Neural cell (in vitro differentiated cells): ENCODE measurements at regions not wholly inside any gene's neighbourhood (a gene's known extent, or its start where the extent isn't known, plus 50 kb on each side); places are given as distances from the start of the nearest gene placed in this dataset.

Source experiments
- EZH2 ChIP-seq: fragments of 200-600, 300-800 bp; shearing (Covaris generic), sonication (generic); IDR thresholded peaks from 2 replicates; pipeline ENCODE4 v1.6.1; 2014; ENCODE audit warnings: antibody characterized with exemption, low read length, borderline replicate concordance, mild to moderate bottlenecking; ENCODE audit not compliant: insufficient read depth, poor library complexity, severe bottlenecking
- SMC3 ChIP-seq: fragments of 450-650 bp; conservative IDR thresholded peaks from 2 replicates; pipeline ENCODE4 v1.6.1; 2014; ENCODE audit warnings: antibody characterized with exemption, mild to moderate bottlenecking, moderate library complexity; ENCODE audit not compliant: poor library complexity
- TF ChIP-seq, protein P1 (sequence below): fragments of 450-650 bp; IDR thresholded peaks from 2 replicates; pipeline ENCODE4 v1.5.1; 2014; ENCODE audit warnings: antibody characterized with exemption, mild to moderate bottlenecking, moderate library complexity; ENCODE audit not compliant: poor library complexity, severe bottlenecking

GRCh38 chr10:106378251-106378650 is 786.3 kb downstream of the SORCS1 start:
- TF ChIP-seq, protein P1, sequence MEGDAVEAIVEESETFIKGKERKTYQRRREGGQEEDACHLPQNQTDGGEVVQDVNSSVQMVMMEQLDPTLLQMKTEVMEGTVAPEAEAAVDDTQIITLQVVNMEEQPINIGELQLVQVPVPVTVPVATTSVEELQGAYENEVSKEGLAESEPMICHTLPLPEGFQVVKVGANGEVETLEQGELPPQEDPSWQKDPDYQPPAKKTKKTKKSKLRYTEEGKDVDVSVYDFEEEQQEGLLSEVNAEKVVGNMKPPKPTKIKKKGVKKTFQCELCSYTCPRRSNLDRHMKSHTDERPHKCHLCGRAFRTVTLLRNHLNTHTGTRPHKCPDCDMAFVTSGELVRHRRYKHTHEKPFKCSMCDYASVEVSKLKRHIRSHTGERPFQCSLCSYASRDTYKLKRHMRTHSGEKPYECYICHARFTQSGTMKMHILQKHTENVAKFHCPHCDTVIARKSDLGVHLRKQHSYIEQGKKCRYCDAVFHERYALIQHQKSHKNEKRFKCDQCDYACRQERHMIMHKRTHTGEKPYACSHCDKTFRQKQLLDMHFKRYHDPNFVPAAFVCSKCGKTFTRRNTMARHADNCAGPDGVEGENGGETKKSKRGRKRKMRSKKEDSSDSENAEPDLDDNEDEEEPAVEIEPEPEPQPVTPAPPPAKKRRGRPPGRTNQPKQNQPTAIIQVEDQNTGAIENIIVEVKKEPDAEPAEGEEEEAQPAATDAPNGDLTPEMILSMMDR: no peak
- TF ChIP-seq SMC3 (no peak), EZH2 (no peak)
